GM21786 (cell line): ENCODE measurements at regions not wholly inside any gene's neighbourhood (a gene's known extent, or its start where the extent isn't known, plus 50 kb on each side); places are given as distances from the start of the nearest gene placed in this dataset.

Source experiments
- ATAC-seq: cut with Tn5 transposase; IDR thresholded peaks from one replicate; pipeline ENCODE4 v1.9.1; 2021; ENCODE audit not compliant: unreplicated experiment

DNA sequence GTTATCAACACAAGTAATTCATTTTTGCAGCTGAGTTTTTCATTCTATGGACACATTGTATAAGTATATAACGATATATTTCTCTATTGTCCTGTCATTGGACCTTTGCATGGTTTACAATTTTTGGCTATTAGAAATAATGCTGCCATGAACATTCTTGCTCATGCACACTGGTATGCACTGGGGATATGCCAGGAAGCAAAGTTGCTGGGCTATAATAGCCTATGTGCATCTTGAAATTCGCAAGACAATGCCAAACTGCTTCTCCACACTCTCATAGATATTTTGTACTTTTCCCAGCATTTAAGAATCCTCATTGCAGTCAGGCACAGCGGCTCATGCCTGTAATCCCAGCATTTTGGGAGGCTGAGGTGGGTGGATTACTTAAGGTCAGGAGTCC, 852.6 kb upstream of the ID2 start:
- ATAC-seq: no peak

GRCh38 chr2:7830616-7831015, 851.2 kb upstream of the ID2 start:
- no peak for ATAC-seq

DNA sequence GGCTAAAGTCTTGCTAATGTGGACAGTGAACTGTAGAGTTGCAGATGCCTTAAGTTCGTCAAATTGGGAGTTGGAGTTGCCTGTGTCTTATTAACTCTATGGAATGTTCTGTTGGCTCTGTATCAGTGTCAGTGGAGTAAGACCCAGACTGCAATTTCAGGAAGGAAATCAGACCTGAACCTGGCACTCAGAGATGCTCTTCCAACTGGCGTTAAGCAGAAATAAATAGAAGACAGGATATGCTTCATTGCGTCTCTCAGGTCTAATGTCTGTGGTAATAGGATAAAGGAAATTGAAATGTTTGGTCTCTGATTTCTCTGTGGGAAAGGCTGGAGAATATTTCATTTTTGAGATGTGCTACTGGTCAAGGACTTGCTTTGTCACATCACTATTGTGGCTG, 846.7 kb upstream of the ID2 start:
- no peak for ATAC-seq

DNA sequence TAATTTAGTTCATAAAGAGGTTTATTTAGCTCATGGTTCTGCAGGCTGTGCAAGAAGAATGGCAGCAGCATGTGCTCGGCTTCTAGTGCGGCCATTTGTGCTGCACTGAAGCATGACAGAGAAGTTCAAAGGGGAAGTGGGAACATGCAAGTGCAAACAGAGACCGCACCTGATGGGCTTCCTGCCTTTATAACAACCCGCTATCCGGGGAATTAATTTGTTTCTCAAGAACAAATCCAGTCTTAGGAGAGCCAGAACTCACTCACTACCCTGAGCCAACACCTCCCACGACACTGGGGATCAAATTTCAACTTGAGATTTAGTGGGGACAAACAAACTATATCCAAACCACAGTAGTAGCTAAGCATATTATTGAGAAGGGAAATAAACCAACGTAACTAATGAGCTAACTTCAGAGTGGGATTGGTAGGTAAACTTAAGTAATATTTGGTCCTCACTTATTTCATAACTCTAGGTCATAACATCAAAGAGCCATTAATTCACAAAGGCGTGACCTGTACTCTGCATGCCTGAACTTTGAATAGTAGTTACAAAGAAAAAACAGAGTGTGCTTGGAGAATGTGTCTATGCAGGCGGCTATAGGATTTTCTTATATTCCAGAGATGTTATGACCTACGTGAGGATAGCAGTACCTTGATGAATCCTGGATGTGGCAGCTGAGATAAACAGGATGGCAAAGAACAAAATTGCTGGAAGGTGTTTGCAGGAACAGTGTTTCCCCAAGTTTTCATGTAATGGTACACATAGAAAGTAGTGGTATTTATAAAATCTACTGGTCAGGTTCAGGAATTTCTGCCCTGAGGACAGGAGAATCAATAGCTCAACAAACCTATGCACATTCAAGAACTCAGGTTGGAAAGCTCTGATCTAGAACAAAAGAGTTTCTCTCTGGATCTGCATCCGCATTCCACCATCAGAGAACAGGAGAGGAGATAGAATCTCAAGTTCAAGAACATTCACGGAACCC, 845.9 kb upstream of the ID2 start:
- peak; percentile 96 for ATAC-seq

DNA sequence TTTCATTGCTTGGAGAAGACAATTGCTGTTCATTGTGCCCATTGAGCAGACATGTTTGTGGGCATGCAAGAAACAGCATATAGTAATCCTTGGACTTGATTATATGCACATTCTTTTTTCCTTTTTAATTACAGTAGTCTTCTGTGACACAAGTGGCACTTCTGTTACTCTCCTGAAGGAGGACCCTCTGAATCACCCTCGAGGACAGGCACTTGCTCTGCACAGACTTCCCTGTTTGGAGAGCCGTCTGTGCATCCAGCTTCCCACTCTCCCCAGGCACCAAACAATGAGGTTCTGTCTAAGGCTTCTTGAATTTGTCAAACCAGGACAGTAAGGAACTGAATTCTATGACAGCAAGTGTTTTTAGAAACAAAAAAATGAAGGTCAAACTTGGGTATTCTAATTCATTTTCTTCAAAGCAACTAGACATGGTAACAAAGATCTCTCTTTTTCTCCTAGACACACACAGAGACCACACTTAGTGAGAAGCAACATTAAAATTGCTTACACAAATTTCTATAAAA, 844.6 kb upstream of the ID2 start:
- ATAC-seq: no peak

GRCh38 chr2:7838669-7839068, 843.2 kb upstream of the ID2 start:
- no peak for ATAC-seq

GRCh38 chr2:7840651-7841380, 841.0 kb upstream of the ID2 start:
- no peak for ATAC-seq

DNA sequence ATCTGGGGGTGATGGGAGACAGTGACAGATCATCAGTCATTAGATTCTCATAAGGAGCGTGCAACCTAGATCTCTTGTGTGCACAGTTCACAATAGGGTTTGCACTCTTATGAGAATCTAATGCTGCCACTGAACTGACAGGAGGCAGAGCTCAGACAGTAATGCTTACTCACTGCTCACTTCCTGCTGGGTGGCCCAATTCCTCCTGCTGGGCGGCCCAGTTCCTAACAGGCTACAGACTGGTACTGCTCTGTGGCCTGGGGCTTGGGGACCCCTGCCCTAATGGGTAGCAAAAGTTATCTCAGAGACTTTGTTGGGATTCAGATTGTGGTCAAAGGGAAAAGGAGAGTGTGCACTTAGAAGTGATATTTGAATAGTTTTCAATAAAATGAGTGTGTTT, 840.1 kb upstream of the ID2 start:
- no peak for ATAC-seq

DNA sequence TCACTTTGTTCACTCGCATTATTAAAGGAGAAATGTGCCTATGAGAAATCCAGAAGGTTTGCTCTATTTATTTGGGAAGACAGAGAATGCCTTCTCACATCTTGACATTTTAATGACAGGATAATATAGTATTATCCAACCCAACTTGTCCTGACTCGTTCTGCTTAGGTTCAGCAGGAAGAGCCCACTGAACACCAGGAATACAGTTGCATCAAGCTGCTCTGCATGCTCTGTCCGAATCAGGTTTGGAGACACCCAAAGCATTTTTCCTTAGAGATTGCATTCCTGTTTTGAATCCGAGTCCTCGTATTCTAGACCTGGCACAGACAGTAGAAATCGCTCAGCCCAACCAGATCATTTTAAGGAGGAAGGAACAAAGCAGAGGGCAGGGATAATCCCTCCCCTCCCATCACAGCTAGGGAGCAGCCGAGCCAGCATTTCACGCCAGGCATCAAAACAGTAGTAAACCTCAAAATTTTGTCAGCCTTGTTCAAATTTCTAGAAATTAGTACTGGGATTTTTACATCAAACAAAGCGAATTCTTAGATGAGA, 837.4 kb upstream of the ID2 start:
- no peak for ATAC-seq

GRCh38 chr2:7845332-7845731, 836.5 kb upstream of the ID2 start:
- ATAC-seq: no peak

DNA sequence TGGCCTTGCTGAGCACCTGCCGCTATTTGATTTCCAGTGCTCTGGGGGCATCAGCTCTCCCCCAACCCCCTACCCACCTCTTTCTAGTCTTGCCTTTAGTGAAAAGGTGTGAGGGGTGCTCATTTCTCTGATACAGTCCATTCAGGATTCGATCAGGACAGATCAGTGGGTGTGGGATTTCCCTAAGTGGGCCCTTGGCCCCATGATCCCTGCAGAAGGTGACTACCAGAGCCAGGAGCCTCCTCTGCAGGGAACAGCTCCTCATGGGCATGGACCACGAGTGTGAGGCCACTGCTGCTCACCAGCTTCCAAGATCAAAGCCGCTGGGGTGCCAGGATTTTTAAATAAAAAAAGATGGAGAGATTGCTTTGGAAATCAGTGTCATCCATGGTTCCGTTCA, 835.2 kb upstream of the ID2 start:
- ATAC-seq: no peak

- ATAC-seq: no peak
Observed at GRCh38 chr2:7847321-7847720, 834.5 kb upstream of the ID2 start.

DNA sequence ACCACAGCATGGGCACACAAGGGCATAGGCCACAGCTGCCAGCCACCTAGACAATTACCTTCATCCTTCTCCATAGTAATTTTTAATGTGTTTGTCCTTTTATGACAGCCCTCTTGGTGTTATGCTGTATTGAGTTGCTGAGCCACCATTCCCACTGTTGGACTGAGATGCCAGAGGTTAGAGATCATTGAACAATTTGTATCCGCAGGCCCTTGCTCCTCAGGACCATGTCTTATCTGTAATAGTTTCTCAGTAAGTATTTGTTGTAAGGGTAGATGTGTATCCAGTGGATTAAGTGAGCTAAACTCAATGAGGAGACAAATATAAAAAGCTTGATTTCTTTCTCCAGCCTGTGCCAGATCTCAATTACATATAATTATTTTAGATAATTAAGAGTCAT, 832.8 kb upstream of the ID2 start:
- ATAC-seq: no peak

- no peak for ATAC-seq
Observed at GRCh38 chr2:7849531-7849930, 832.3 kb upstream of the ID2 start.

GRCh38 chr2:7852546-7852945, 829.3 kb upstream of the ID2 start:
- no peak for ATAC-seq

GRCh38 chr2:7857904-7858303, 824.0 kb upstream of the ID2 start:
- ATAC-seq: no peak

- ATAC-seq: no peak
Observed at GRCh38 chr2:7858624-7859023, 823.2 kb upstream of the ID2 start.

DNA sequence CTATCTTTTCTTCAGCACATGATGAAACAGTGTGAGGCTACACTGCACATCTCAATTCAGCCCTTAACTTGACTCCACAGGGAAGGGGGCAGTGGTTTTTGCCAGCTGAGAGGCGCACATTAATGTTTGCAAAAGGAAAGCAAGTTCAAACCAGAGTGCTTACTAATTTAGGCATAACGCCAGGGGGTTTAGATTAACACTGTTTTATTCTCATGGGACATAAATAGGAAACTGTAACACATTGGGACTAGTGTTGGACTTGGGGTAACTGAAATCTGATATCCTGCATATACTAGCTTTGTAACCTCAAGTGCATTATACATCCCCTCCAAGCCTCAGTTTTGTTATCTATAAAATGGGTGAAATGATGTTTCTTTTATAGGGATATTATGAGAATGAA, 821.2 kb upstream of the ID2 start:
- no peak for ATAC-seq

DNA sequence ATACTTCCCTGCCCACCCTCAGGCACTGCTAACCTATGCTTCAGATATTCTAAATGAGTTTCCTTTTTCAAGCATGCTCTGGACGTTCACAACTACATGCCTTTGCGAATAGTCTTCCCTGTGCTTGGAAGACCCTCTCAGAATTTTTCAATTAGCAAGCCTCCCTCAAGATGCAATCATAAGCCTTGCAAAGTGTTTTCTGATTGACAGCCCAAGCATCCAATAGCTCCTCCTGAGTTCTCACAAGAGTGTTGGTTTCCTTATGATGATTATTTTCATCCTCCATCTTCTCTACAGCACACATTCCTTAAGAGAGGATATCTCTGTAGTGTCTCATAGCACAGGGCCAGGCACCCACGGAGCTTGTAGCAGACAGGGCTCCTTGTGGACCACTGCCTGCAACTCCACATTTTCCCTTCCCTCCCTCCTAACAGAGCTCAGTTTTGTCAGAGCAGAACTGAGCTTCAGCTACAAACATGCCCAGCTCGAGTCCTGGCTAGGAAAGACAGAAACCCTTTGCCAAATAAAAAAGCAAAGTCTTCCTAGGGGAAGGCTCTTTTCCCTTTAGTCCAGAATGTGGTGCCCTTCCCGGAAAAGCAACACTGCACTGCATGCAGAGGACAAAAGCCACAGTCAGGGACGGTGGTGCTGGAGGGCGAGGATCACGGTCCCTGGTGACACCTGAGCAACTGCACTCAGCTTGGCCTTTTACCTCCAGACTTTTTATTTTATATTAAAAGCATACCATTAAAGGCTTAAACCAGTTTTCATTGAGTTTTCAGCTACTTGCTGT, 819.8 kb upstream of the ID2 start:
- no peak for ATAC-seq

DNA sequence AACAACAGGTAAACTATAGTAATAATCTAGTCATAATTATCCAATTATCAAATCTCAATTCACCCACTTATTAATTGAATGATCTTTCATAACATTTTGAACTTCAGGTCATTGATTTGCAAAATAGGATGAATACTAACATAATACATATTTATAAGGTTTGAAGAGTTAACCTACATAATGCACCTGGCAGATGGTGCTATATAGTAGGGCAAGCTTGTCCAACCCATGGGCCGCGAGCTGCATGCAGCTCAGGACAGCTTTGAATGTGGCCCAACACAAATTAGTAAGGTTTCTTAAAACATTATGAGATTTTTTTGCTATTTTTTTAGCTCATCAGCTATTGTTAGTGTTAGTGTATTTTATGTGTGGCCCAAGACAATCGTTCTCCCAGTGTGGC, 815.8 kb upstream of the ID2 start:
- no peak for ATAC-seq

GRCh38 chr2:7866825-7867224, 815.0 kb upstream of the ID2 start:
- no peak for ATAC-seq
